ENCODE measurements at regions not wholly inside any gene's neighbourhood (a gene's known extent, or its start where the extent isn't known, plus 50 kb on each side); places are given as distances from the start of the nearest gene placed in this dataset.
A peak's percentile ranks its signal among the peaks of the same experiment; 100 is the strongest.

- no peaks in the 10 kb centered on the region; the same call in 1 of the 2 replicates for H3K27me3 ChIP-seq (replicated peaks; ENCODE audit: control insufficient read depth, insufficient read depth, low read length)
- H3K36me3 ChIP-seq (ENCODE audit: control insufficient read depth, insufficient read depth, low read length): no peaks in the 10 kb centered on the region
- no peak for TF ChIP-seq CTCF (IDR thresholded peaks at IDR 0.05; ENCODE audit: insufficient read depth, low read length, poor library complexity, severe bottlenecking)
- no peak overlapping the region for H3K4me3 ChIP-seq (replicated peaks; ENCODE audit: low read depth, low read length)
- DNase-seq (ENCODE audit: extremely low read depth, insufficient read length): no peak
These were observed 97.3 kb upstream of the FOXA2 start for GRCh38 chr20:22681591-22682248.

GRCh38 chr20:22682381-22682780, 98.0 kb upstream of the FOXA2 start:
- no peak for TF ChIP-seq CTCF (IDR thresholded peaks at IDR 0.05; ENCODE audit: insufficient read depth, low read length, poor library complexity, severe bottlenecking)
- Histone ChIP-seq H3K4me3 (replicated peaks; ENCODE audit: low read depth, low read length) (no peak overlapping the region), H3K27me3 (replicated peaks; ENCODE audit: control insufficient read depth, insufficient read depth, low read length) (no peaks in the 10 kb centered on the region; the same call in 1 of the 2 replicates), H3K36me3 (ENCODE audit: control insufficient read depth, insufficient read depth, low read length) (no peaks in the 10 kb centered on the region)
- DNase-seq (ENCODE audit: extremely low read depth, insufficient read length): no peak

GRCh38 chr20:22684072-22684762, 99.8 kb upstream of the FOXA2 start:
- Histone ChIP-seq H3K36me3 (ENCODE audit: control insufficient read depth, insufficient read depth, low read length) (no peaks in the 10 kb centered on the region), H3K4me3 (replicated peaks; ENCODE audit: low read depth, low read length) (no peak overlapping the region), H3K27me3 (replicated peaks; ENCODE audit: control insufficient read depth, insufficient read depth, low read length) (no peaks in the 10 kb centered on the region)
- peak; percentile 86 for TF ChIP-seq CTCF (IDR thresholded peaks at IDR 0.05; ENCODE audit: insufficient read depth, low read length, poor library complexity, severe bottlenecking)
- peak; percentile 34 for DNase-seq (ENCODE audit: extremely low read depth, insufficient read length)

GRCh38 chr20:22684763-22685443, 100.5 kb upstream of the FOXA2 start:
- DNase-seq (ENCODE audit: extremely low read depth, insufficient read length): peak; percentile 7
- Histone ChIP-seq H3K4me3 (replicated peaks; ENCODE audit: low read depth, low read length) (no peak overlapping the region), H3K36me3 (ENCODE audit: control insufficient read depth, insufficient read depth, low read length) (no peaks in the 10 kb centered on the region), H3K27me3 (replicated peaks; ENCODE audit: control insufficient read depth, insufficient read depth, low read length) (no peaks in the 10 kb centered on the region)
- no peak for TF ChIP-seq CTCF (IDR thresholded peaks at IDR 0.05; ENCODE audit: insufficient read depth, low read length, poor library complexity, severe bottlenecking)

- TF ChIP-seq CTCF (IDR thresholded peaks at IDR 0.05; ENCODE audit: insufficient read depth, low read length, poor library complexity, severe bottlenecking): no peak
- Histone ChIP-seq H3K36me3 (ENCODE audit: control insufficient read depth, insufficient read depth, low read length) (no peaks in the 10 kb centered on the region), H3K27me3 (replicated peaks; ENCODE audit: control insufficient read depth, insufficient read depth, low read length) (no peaks in the 10 kb centered on the region), H3K4me3 (replicated peaks; ENCODE audit: low read depth, low read length) (no peak overlapping the region)
- DNase-seq (ENCODE audit: extremely low read depth, insufficient read length): peak; percentile 13
These were observed 101.7 kb upstream of the FOXA2 start for GRCh38 chr20:22686097-22686496.

Data from GM06990 (cell line).